Neuronal stem cell (in vitro differentiated cells): ENCODE measurements at regions not wholly inside any gene's neighbourhood (a gene's known extent, or its start where the extent isn't known, plus 50 kb on each side); places are given as distances from the start of the nearest gene placed in this dataset.

Source experiments
- DNase-seq: peaks from one replicate; pipeline ENCODE4 v3.0.0-alpha.2; 2013; ENCODE audit warnings: low spot score
- H2AFZ ChIP-seq: one replicate; pipeline ENCODE4 v1.6.1; 2013; ENCODE audit warnings: mild to moderate bottlenecking, low read length, inconsistent platforms
- H2AK5ac ChIP-seq: 2 replicates; pipeline ENCODE4 v1.6.1; 2013; ENCODE audit warnings: low read depth, mild to moderate bottlenecking, inconsistent platforms, low read length, moderate library complexity, mixed read lengths
- H2BK120ac ChIP-seq: 2 replicates; pipeline ENCODE4 v1.6.1; 2013; ENCODE audit warnings: low read depth, mild to moderate bottlenecking, inconsistent platforms, low read length, moderate library complexity, mixed read lengths
- H2BK12ac ChIP-seq: one replicate; pipeline ENCODE4 v1.6.1; 2013; ENCODE audit warnings: low read length, inconsistent platforms
- H2BK15ac ChIP-seq: 2 replicates; pipeline ENCODE4 v1.6.1; 2013; ENCODE audit warnings: mild to moderate bottlenecking, low read length, inconsistent platforms, mixed read lengths
- H2BK5ac ChIP-seq: one replicate; pipeline ENCODE4 v1.6.1; 2013; ENCODE audit warnings: inconsistent platforms, mild to moderate bottlenecking, low read length, moderate library complexity
- H3K14ac ChIP-seq: one replicate; pipeline ENCODE4 v1.6.1; 2013; ENCODE audit warnings: low read length, inconsistent platforms
- H3K18ac ChIP-seq: 2 replicates; pipeline ENCODE4 v1.6.1; 2013; ENCODE audit warnings: low read length, inconsistent platforms
- H3K23ac ChIP-seq: 2 replicates; pipeline ENCODE4 v1.6.1; 2013; ENCODE audit warnings: low read depth, mild to moderate bottlenecking, mixed read lengths, low read length, inconsistent platforms; ENCODE audit not compliant: poor library complexity
- H3K27ac ChIP-seq: replicated peaks from 3 replicates; pipeline ENCODE4 v1.5.1; 2013; ENCODE audit warnings: low read length, inconsistent platforms
- H3K27me3 ChIP-seq, 3 experiments: 2 replicates each; pipeline ENCODE4 v1.6.1; 2013; ENCODE audit warnings: low read length in 3 of 3, mild to moderate bottlenecking in 2 of 3, inconsistent platforms in 1 of 3, low read depth in 1 of 3, mixed read lengths in 1 of 3, moderate library complexity in 1 of 3; ENCODE audit not compliant: control insufficient read depth in 3 of 3, insufficient read depth in 3 of 3
- H3K36me3 ChIP-seq, 2 donors: replicated peaks in 1 of 2; 2 replicates each; pipeline ENCODE4 v1.6.1; 2013; ENCODE audit warnings: low read length in 2 of 2; ENCODE audit not compliant: control insufficient read depth in 2 of 2, insufficient read depth in 2 of 2
- H3K4ac ChIP-seq: 2 replicates; pipeline ENCODE4 v1.6.1; 2013; ENCODE audit warnings: inconsistent platforms, mild to moderate bottlenecking, low read length, moderate library complexity
- H3K4me1 ChIP-seq, 2 donors: 1 replicate in 1 of 2; 2 replicates in 1 of 2; pipeline ENCODE4 v1.6.1; 2013; ENCODE audit warnings: low read length in 2 of 2, low read depth in 1 of 2; ENCODE audit not compliant: control insufficient read depth in 2 of 2, insufficient read depth in 1 of 2
- H3K4me2 ChIP-seq: one replicate; pipeline ENCODE4 v1.6.1; 2013; ENCODE audit warnings: mild to moderate bottlenecking, low read length, inconsistent platforms; ENCODE audit not compliant: insufficient read depth, poor library complexity, severe bottlenecking
- H3K4me3 ChIP-seq, 2 donors: 2 replicates each; pipeline ENCODE4 v1.5.1; 2013; ENCODE audit warnings: low read length in 2 of 2, mild to moderate bottlenecking in 2 of 2, inconsistent platforms in 1 of 2, moderate library complexity in 1 of 2
- H3K79me1 ChIP-seq: one replicate; pipeline ENCODE4 v1.6.1; 2013; ENCODE audit warnings: low read depth, mild to moderate bottlenecking, inconsistent platforms, low read length, moderate library complexity
- H3K9ac ChIP-seq: one replicate; pipeline ENCODE4 v1.6.1; 2013; ENCODE audit warnings: mild to moderate bottlenecking, low read depth, low read length, inconsistent platforms; ENCODE audit not compliant: poor library complexity
- H3K9me3 ChIP-seq, 2 donors: replicated peaks in 1 of 2; 2 replicates each; pipeline versions ENCODE3 to v1.6.1; 2013; ENCODE audit warnings: low read length in 2 of 2, mild to moderate bottlenecking in 2 of 2, inconsistent platforms in 1 of 2, low read depth in 1 of 2, mixed read lengths in 1 of 2, moderate library complexity in 1 of 2; ENCODE audit not compliant: control insufficient read depth in 2 of 2, insufficient read depth in 1 of 2
- H4K8ac ChIP-seq: one replicate; pipeline ENCODE4 v1.6.1; 2013; ENCODE audit warnings: low read depth, mild to moderate bottlenecking, inconsistent platforms, low read length, moderate library complexity
- H4K91ac ChIP-seq: one replicate; pipeline ENCODE4 v1.6.1; 2013; ENCODE audit warnings: low read length, low read depth, mild to moderate bottlenecking, inconsistent platforms; ENCODE audit not compliant: poor library complexity
- WGBS, 2 donors: extraction: QIAGEN DNeasy Blood & Tissue Kit; methylation state at CpG; one replicate each; pipeline ENCODE4 v1.1.7; 2013; ENCODE audit warnings: missing lambda C conversion rate in 2 of 2, mixed read lengths in 1 of 2; ENCODE audit not compliant: insufficient read length in 2 of 2, insufficient replicate concordance in 1 of 2; ENCODE audit errors: extremely low coverage in 2 of 2; 5-methylcytosine and 5-hydroxymethylcytosine counted together

DNA sequence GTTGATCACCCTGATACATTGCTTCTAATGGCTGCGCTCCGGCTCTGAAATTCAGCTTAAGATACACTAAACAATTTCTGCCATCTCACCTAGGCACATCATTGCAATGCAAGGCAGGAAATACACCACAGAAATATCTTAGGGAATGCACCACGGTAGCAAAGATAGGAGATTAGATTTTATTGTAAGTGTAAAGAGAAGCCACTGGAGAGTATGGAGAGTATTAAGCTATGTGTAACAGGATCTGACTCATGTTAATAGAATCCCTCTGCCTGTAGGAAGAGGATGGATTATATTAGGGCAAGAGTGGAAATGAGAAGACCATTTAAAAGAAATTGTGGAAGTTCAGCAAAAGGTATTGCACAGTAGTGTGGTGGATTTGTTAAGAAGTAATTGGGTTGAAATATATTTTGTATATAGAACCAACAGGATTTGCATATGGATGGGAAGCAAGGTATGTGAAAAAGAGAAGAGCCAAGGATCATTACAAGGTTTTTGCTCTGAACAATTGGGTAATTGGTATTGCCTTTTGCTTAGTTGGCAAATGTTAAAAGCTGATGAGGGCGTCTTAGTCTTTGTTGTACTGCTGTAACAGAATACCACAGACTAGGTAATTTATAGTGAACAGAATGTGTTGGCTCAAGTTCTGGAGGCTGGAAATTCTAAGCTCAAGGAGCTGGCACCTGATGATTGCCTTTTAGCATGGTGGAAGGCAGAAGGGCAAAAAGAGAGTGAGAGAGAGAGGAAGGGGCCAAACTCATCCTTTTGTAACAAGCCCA, 636.1 kb downstream of the PSAT1 start:
- H2BK5ac ChIP-seq, result no peak overlapping the region
- H3K4ac ChIP-seq, result no peak overlapping the region
- H3K36me3 ChIP-seq, result no peaks in the 10 kb centered on the region
- no peak overlapping the region for H3K4me2 ChIP-seq
- no peak overlapping the region for H3K4me3 ChIP-seq
- no peak overlapping the region for H4K8ac ChIP-seq
- no peaks in the 10 kb centered on the region for H3K27me3 ChIP-seq
- H3K27ac ChIP-seq, result no peak overlapping the region
- no peak overlapping the region for H3K14ac ChIP-seq
- no peak overlapping the region for H2BK12ac ChIP-seq
- H4K91ac ChIP-seq, result no peak overlapping the region
- H2AK5ac ChIP-seq, result no peak overlapping the region
- H2BK15ac ChIP-seq, result no peak overlapping the region
- DNase-seq, result no peak
- no peak overlapping the region for H3K23ac ChIP-seq
- WGBS, 2 donors, result no CpG with 5 or more reads among the region's 4 CpGs
- H3K4me1 ChIP-seq, result no peaks in the 10 kb centered on the region
- H3K18ac ChIP-seq, result no peak overlapping the region
- no peak overlapping the region for H2BK120ac ChIP-seq
- peaks cover 0 to 2% of the 10 kb centered on the region in 2 donors for H3K9me3 ChIP-seq
- H3K9ac ChIP-seq, result no peak overlapping the region
- H3K79me1 ChIP-seq, result no peaks in the 10 kb centered on the region
- H2AFZ ChIP-seq, result no peak overlapping the region

GRCh38 chr9:78934880-78935279, 636.9 kb upstream of the TLE4 start:
- Histone ChIP-seq H3K36me3 (no peaks in the 10 kb centered on the region), H3K4me1 (no peaks in the 10 kb centered on the region), H3K23ac (no peak overlapping the region), H3K79me1 (no peaks in the 10 kb centered on the region), H3K9ac (no peak overlapping the region), H3K18ac (no peak overlapping the region), H3K4me3 (no peak overlapping the region), H2BK15ac (no peak overlapping the region), H4K91ac (no peak overlapping the region), H3K27ac (no peak overlapping the region), H2AFZ (no peak overlapping the region), H3K14ac (no peak overlapping the region), H2BK120ac (no peak overlapping the region), H3K9me3 (peaks cover 0 to 2% of the 10 kb centered on the region in 2 donors), H2AK5ac (no peak overlapping the region), H2BK5ac (no peak overlapping the region), H4K8ac (no peak overlapping the region), H3K27me3 (no peaks in the 10 kb centered on the region), H3K4ac (no peak overlapping the region), H3K4me2 (no peak overlapping the region), H2BK12ac (no peak overlapping the region)
- no peak for DNase-seq
- WGBS, 2 donors, result no CpG with 5 or more reads among the region's 1 CpG

- Histone ChIP-seq H3K4me1 (no peaks in the 10 kb centered on the region), H3K4me3 (no peak overlapping the region), H3K79me1 (no peaks in the 10 kb centered on the region), H3K14ac (no peak overlapping the region), H3K9ac (no peak overlapping the region), H3K27ac (no peak overlapping the region), H4K8ac (no peak overlapping the region), H3K36me3 (no peaks in the 10 kb centered on the region), H2BK120ac (no peak overlapping the region), H3K4me2 (no peak overlapping the region), H2AK5ac (no peak overlapping the region), H3K27me3 (no peaks in the 10 kb centered on the region), H3K9me3 (no peaks in the 10 kb centered on the region), H2BK12ac (no peak overlapping the region), H4K91ac (no peak overlapping the region), H3K18ac (no peak overlapping the region), H2BK15ac (no peak overlapping the region), H2BK5ac (no peak overlapping the region), H2AFZ (no peak overlapping the region), H3K23ac (no peak overlapping the region), H3K4ac (no peak overlapping the region)
- DNase-seq, result no peak
- WGBS, 2 donors, result no CpG with 5 or more reads among the region's 4 CpGs
These were observed 632.9 kb upstream of the TLE4 start for GRCh38 chr9:78938821-78939220.

- Histone ChIP-seq H4K8ac (no peak overlapping the region), H2BK120ac (no peak overlapping the region), H3K4me2 (no peak overlapping the region), H3K27me3 (no peaks in the 10 kb centered on the region), H3K14ac (no peak overlapping the region), H3K36me3 (no peaks in the 10 kb centered on the region), H4K91ac (no peak overlapping the region), H3K4ac (no peak overlapping the region), H3K18ac (no peak overlapping the region), H2AK5ac (no peak overlapping the region), H3K27ac (no peak overlapping the region), H2BK12ac (no peak overlapping the region), H2BK15ac (no peak overlapping the region), H3K23ac (no peak overlapping the region), H3K4me3 (no peak overlapping the region), H3K79me1 (no peaks in the 10 kb centered on the region), H3K9me3 (no peaks in the 10 kb centered on the region), H2BK5ac (no peak overlapping the region), H2AFZ (no peak overlapping the region), H3K9ac (no peak overlapping the region), H3K4me1 (no peaks in the 10 kb centered on the region)
- no peak for DNase-seq
- WGBS, 2 donors, result no CpG with 5 or more reads among the region's 6 CpGs
These were observed 632.3 kb upstream of the TLE4 start for GRCh38 chr9:78939311-78940065.
